HCT116 (cell line): ENCODE measurements at regions not wholly inside any gene's neighbourhood (a gene's known extent, or its start where the extent isn't known, plus 50 kb on each side); places are given as distances from the start of the nearest gene placed in this dataset.

ENCODE experiments used
- ATAC-seq: fragments of 200-7000 bp; cut with Tn5 transposase; 2 replicates; pipeline ENCODE4 v1.9.1; 2020; ENCODE audit warnings: mild to moderate bottlenecking, moderate library complexity
- BruUV-seq: library from RNA; stranded (reverse); fragments of 400-500 nt; replicated peaks from 2 replicates; lab custom pipeline; 2021; lab: Mats Ljungman, UMichigan
- CTCF ChIA-PET: fragments of 300-600 bp; sonication (Branson Sonifier 250); formaldehyde crosslinking; loops from one replicate; lab custom pipeline; 2021; ENCODE audit warnings: antibody characterized with exemption; lab: Charles Lee
- POLR2A ChIA-PET: fragments of 300-600, 350-600 bp; sonication (Branson Sonifier 250); formaldehyde crosslinking; loops from one replicate; lab custom pipeline; 2021; ENCODE audit warnings: antibody characterized with exemption; lab: Charles Lee
- RAD21 ChIA-PET, 2 experiments: fragments of 300-600 bp; sonication (Branson Sonifier 250); formaldehyde crosslinking; loops; one replicate each; lab custom pipeline; 2023; ENCODE audit warnings: low total read pairs in 2 of 2; ENCODE audit not compliant: uncharacterized antibody in 2 of 2, unreplicated experiment in 2 of 2, low non-redundant PET in 1 of 2; lab: Charles Lee
- DNase-seq: peaks from one replicate; pipeline ENCODE4 v3.0.0-alpha.2; 2010; ENCODE audit warnings: low read depth, low spot score
- H2AFZ ChIP-seq: fragments of 200-600 bp; shearing (Covaris generic), sonication (generic); 2 replicates; pipeline ENCODE4 v1.6.1; 2017; ENCODE audit warnings: low read depth, mixed run types, mixed read lengths, antibody characterized with exemption, low read length; ENCODE audit not compliant: poor library complexity, severe bottlenecking
- H3K27ac ChIP-seq: 2 replicates; pipeline ENCODE4 v1.5.1; 2012; ENCODE audit warnings: low read depth, low read length
- H3K27me3 ChIP-seq: fragments of 200-600 bp; sonication (generic); 2 replicates; pipeline ENCODE4 v1.6.1; 2016; ENCODE audit warnings: mixed run types, low read length, mixed read lengths; ENCODE audit not compliant: insufficient read depth
- H3K36me3 ChIP-seq, 2 experiments: fragments of 200-500 bp in 1 of 2; fragments of 200-600 bp in 1 of 2; sonication (Bioruptor generic) in 1 of 2; sonication (generic) in 1 of 2; 2 replicates each; pipeline versions ENCODE4 v1.5.1 to v1.6.1; 2014 to 2016; ENCODE audit warnings: low read length in 2 of 2, inconsistent platforms in 1 of 2, mixed read lengths in 1 of 2, mixed run types in 1 of 2; ENCODE audit not compliant: insufficient read depth in 2 of 2, control insufficient read depth in 1 of 2
- H3K4me1 ChIP-seq, 2 experiments: fragments of 200-600 bp in 1 of 2; sonication (generic) in 1 of 2; 2 replicates each; pipeline versions ENCODE4 v1.5.1 to v1.6.1; 2012 to 2017; ENCODE audit warnings: low read length in 2 of 2, inconsistent platforms in 1 of 2, mild to moderate bottlenecking in 1 of 2, mixed read lengths in 1 of 2, mixed run types in 1 of 2, moderate library complexity in 1 of 2; ENCODE audit not compliant: insufficient read depth in 2 of 2, control insufficient read depth in 1 of 2
- H3K4me2 ChIP-seq: fragments of 200-600 bp; sonication (generic); 2 replicates; pipeline ENCODE4 v1.6.1; 2017; ENCODE audit warnings: mixed run types, low read length, mixed read lengths
- H3K4me3 ChIP-seq, 2 experiments: fragments of 200-600 bp in 1 of 2; sonication (generic) in 1 of 2; replicated peaks in 1 of 2; 2 replicates each; pipeline ENCODE4 v1.5.1; 2011 to 2016; ENCODE audit warnings: low read length in 2 of 2, control low read depth in 1 of 2, low read depth in 1 of 2, mild to moderate bottlenecking in 1 of 2, mixed read lengths in 1 of 2, mixed run types in 1 of 2
- H3K79me2 ChIP-seq: fragments of 200-600 bp; sonication (generic); 2 replicates; pipeline ENCODE4 v1.6.1; 2017; ENCODE audit warnings: mild to moderate bottlenecking, mixed run types, low read length, moderate library complexity, mixed read lengths; ENCODE audit not compliant: insufficient read depth
- H3K9ac ChIP-seq: fragments of 200-600 bp; sonication (generic); 2 replicates; pipeline ENCODE4 v1.6.1; 2016; ENCODE audit warnings: low read length, mixed read lengths
- H3K9me2 ChIP-seq: fragments of 200-600 bp; sonication (generic), shearing (Covaris generic); 2 replicates; pipeline ENCODE4 v1.6.1; 2017; ENCODE audit warnings: mixed run types, mild to moderate bottlenecking, moderate library complexity; ENCODE audit not compliant: insufficient read depth
- H3K9me3 ChIP-seq, 2 experiments: fragments of 200-500 bp in 1 of 2; fragments of 200-600 bp in 1 of 2; sonication (Bioruptor generic) in 1 of 2; sonication (generic) in 1 of 2; 2 replicates each; pipeline ENCODE4 v1.6.1; 2014 to 2017; ENCODE audit warnings: low read length in 2 of 2, mixed read lengths in 2 of 2, inconsistent platforms in 1 of 2, low read depth in 1 of 2, mild to moderate bottlenecking in 1 of 2, mixed run types in 1 of 2, moderate library complexity in 1 of 2; ENCODE audit not compliant: control insufficient read depth in 1 of 2, insufficient read depth in 1 of 2
- H4K20me1 ChIP-seq: fragments of 200-600 bp; sonication (generic), shearing (Covaris generic); 2 replicates; pipeline ENCODE4 v1.6.1; 2017; ENCODE audit warnings: mixed run types, mild to moderate bottlenecking, moderate library complexity; ENCODE audit not compliant: insufficient read depth
- CBX3 ChIP-seq: IDR thresholded peaks from 2 replicates; pipeline ENCODE4 v1.6.1; 2012; ENCODE audit warnings: low read depth
- CTCF ChIP-seq, 3 experiments: fragments of 200-600 bp in 1 of 3; sonication (generic) in 1 of 3; IDR thresholded peaks in 2 of 3; conservative IDR thresholded peaks in 1 of 3; 2 replicates each; pipeline ENCODE4 v1.5.1; 2012 to 2017; ENCODE audit warnings: low read depth in 2 of 3, low read length in 2 of 3, antibody characterized with exemption in 1 of 3, borderline replicate concordance in 1 of 3, control low read depth in 1 of 3, mild to moderate bottlenecking in 1 of 3, mixed read lengths in 1 of 3, mixed run types in 1 of 3, moderate library complexity in 1 of 3; ENCODE audit not compliant: insufficient read depth in 1 of 3
- EGR1 ChIP-seq: IDR thresholded peaks from 2 replicates; pipeline ENCODE4 v1.6.1; 2012; ENCODE audit warnings: low read depth
- ELF1 ChIP-seq: IDR thresholded peaks from 2 replicates; pipeline ENCODE4 v1.6.1; 2012; ENCODE audit warnings: low read depth, borderline replicate concordance
- EZH2 ChIP-seq: fragments of 200-600 bp; sonication (generic); IDR thresholded peaks from 2 replicates; pipeline ENCODE4 v1.6.1; 2017; ENCODE audit warnings: antibody characterized with exemption, mixed run types
- EZH2phosphoT487 ChIP-seq: fragments of 200-600 bp; IDR thresholded peaks from 2 replicates; pipeline ENCODE4 v1.6.1; 2018; ENCODE audit warnings: antibody characterized with exemption, borderline replicate concordance
- FOSL1 ChIP-seq: IDR thresholded peaks from 2 replicates; pipeline ENCODE4 v1.6.1; 2012; ENCODE audit warnings: low read depth
- JUND ChIP-seq: IDR thresholded peaks from 2 replicates; pipeline ENCODE4 v1.6.1; 2012
- POLR2A ChIP-seq: IDR thresholded peaks from 2 replicates; pipeline ENCODE4 v1.7.0; 2011; ENCODE audit warnings: borderline replicate concordance; ENCODE audit not compliant: insufficient read depth, insufficient read length; ENCODE audit errors: extremely low read depth
- POLR2AphosphoS5 ChIP-seq: IDR thresholded peaks from 2 replicates; pipeline ENCODE4 v1.6.1; 2011; ENCODE audit warnings: mild to moderate bottlenecking, low read depth, low read length, moderate library complexity
- REST ChIP-seq: IDR thresholded peaks from 2 replicates; pipeline ENCODE4 v1.6.1; 2012; ENCODE audit warnings: low read depth
- SIN3A ChIP-seq: IDR thresholded peaks from 2 replicates; pipeline ENCODE4 v1.6.1; 2012; ENCODE audit warnings: low read depth
- SP1 ChIP-seq: IDR thresholded peaks from 2 replicates; pipeline ENCODE4 v1.6.1; 2012; ENCODE audit warnings: low read depth
- SRF ChIP-seq: IDR thresholded peaks from 2 replicates; pipeline ENCODE4 v1.6.1; 2012; ENCODE audit warnings: low read depth
- YY1 ChIP-seq: IDR thresholded peaks from 2 replicates; pipeline ENCODE4 v1.6.1; 2011; ENCODE audit warnings: low read length, low read depth, moderate library complexity, mild to moderate bottlenecking; ENCODE audit not compliant: insufficient replicate concordance; ENCODE audit errors: extremely low read depth
- ZFX ChIP-seq: fragments of 450-650 bp; IDR thresholded peaks from 2 replicates; pipeline ENCODE4 v1.6.1; 2017
- ZNF274 ChIP-seq: fragments of 200-500 bp; sonication (Bioruptor generic); IDR thresholded peaks from 2 replicates; pipeline ENCODE4 v1.6.1; 2014; ENCODE audit warnings: mild to moderate bottlenecking, low read depth, low read length, inconsistent platforms
- intact Hi-C: fragments of 100-400 bp; cut with micrococcal nuclease; formaldehyde crosslinking; loops from 2 replicates; pipeline ENCODE4 v1.10.0; 2022
- TF ChIP-seq, protein P1 (sequence below): IDR thresholded peaks from 2 replicates; pipeline ENCODE4 v1.6.1; 2011; ENCODE audit warnings: mild to moderate bottlenecking, low read length, moderate library complexity; ENCODE audit not compliant: insufficient replicate concordance; ENCODE audit errors: extremely low read depth
- TF ChIP-seq, protein P2 (sequence below): IDR thresholded peaks from 2 replicates; pipeline ENCODE4 v1.6.1; 2012
- TF ChIP-seq, protein P3 (sequence below): IDR thresholded peaks from 2 replicates; pipeline ENCODE4 v1.6.1; 2012

DNA sequence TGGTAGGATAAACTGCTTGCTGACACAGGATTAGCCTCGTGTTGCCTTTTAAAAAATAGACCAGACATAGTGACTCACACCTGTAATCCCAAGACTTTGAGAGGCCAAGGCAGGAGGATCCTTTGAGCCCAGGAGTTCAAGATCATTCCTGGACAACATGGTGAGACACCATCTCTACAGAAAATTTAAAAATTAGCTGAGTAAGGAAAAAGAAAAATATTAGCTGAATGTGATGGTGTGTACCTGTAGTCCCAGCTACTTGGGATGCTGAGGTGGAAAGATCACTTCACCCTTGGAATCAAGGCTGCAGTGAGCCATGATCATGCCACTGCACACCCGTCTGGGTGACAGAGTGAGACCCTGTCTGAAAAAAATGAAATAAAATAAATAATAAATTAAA lies 82.0 kb downstream of the ETS2 start:
- Histone ChIP-seq H3K4me3 (no peak overlapping the region), H3K9me2 (no peaks in the 10 kb centered on the region), H2AFZ (no peak overlapping the region), H3K4me1 (no peaks in the 10 kb centered on the region), H3K27me3 (no peaks in the 10 kb centered on the region), H3K9ac (no peak overlapping the region), H3K4me2 (no peak overlapping the region), H3K27ac (no peak overlapping the region), H3K36me3 (no peaks in the 10 kb centered on the region), H3K79me2 (no peaks in the 10 kb centered on the region), H3K9me3 (peaks cover 6 to 12% of the 10 kb centered on the region in 2 experiments; a peak in 2 of 4 replicates), H4K20me1 (no peaks in the 10 kb centered on the region)
- TF ChIP-seq ZNF274 (no peak), JUND (no peak), EZH2phosphoT487 (no peak), CBX3 (no peak), POLR2AphosphoS5 (no peak), FOSL1 (no peak), ELF1 (no peak), YY1 (no peak), SIN3A (no peak), POLR2A (no peak), SP1 (no peak), EGR1 (no peak), CTCF (IDR thresholded peaks at IDR 0.05 in 2 of 3, conservative IDR thresholded peaks at IDR 0.05 in 1 of 3; ENCODE audit: borderline replicate concordance in 1 of 3, insufficient read depth in 1 of 3, low read depth in 2 of 3, low read length in 2 of 3) (no peak), REST (no peak), ZFX (no peak), SRF (no peak), EZH2 (no peak)
- TF ChIP-seq, protein P1, sequence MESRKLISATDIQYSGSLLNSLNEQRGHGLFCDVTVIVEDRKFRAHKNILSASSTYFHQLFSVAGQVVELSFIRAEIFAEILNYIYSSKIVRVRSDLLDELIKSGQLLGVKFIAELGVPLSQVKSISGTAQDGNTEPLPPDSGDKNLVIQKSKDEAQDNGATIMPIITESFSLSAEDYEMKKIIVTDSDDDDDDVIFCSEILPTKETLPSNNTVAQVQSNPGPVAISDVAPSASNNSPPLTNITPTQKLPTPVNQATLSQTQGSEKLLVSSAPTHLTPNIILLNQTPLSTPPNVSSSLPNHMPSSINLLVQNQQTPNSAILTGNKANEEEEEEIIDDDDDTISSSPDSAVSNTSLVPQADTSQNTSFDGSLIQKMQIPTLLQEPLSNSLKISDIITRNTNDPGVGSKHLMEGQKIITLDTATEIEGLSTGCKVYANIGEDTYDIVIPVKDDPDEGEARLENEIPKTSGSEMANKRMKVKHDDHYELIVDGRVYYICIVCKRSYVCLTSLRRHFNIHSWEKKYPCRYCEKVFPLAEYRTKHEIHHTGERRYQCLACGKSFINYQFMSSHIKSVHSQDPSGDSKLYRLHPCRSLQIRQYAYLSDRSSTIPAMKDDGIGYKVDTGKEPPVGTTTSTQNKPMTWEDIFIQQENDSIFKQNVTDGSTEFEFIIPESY: no peak
- TF ChIP-seq, protein P2, sequence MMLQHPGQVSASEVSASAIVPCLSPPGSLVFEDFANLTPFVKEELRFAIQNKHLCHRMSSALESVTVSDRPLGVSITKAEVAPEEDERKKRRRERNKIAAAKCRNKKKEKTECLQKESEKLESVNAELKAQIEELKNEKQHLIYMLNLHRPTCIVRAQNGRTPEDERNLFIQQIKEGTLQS: no peak
- TF ChIP-seq, protein P3, sequence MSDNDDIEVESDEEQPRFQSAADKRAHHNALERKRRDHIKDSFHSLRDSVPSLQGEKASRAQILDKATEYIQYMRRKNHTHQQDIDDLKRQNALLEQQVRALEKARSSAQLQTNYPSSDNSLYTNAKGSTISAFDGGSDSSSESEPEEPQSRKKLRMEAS: no peak
- RAD21 ChIA-PET: no interaction called here
- DNase-seq (no peak), ATAC-seq (no peak)
- intact Hi-C loops: no loop called here
- BruUV-seq: no TSS peak
- CTCF ChIA-PET: no interaction called here
- POLR2A ChIA-PET: no interaction called here
